ENCODE measurements at regions not wholly inside any gene's neighbourhood (a gene's known extent, or its start where the extent isn't known, plus 50 kb on each side); places are given as distances from the start of the nearest gene placed in this dataset.

DNA sequence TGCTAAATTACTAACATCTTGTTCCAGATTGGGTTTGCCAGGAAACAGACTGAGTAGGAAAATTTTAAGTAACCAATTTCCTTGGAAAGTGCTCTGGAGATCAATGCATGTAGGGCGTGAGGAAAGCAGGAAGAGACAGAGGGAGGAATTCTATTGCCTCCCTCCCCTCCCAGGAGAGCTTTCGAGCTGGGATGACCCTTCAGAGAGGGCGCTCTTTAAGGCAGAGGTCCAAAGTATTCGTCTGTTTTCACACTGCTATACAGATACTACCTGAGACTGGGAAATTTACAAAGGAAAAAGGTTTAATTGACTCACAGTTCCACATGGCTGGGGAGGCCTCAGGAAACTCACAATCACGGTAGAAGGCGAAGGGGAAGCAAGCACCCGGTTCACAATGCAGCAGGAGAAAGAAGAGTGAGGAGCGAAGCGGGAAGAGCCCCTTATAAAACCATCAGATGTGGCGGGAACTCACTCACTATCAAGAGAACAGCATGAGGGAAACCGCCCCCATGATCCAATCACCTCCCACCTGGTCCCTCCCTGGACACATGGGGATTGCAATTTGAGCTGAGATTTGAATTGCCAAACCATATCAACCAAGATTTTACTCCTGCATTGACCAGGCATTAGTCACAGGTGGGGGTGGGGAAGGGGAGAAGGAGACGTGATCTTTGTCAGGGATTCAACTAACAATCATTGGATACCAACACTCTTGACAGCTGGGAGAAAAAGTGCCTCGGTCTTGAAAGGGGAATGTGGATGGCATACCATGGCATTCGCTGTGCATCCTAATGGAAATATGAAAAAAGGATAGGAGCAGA is 63.8 kb downstream of the SLITRK2 start:
- H3K27ac ChIP-seq (ENCODE audit: low read length), result no peak overlapping the region
- no peak overlapping the region for H2AFZ ChIP-seq (ENCODE audit: low read length)
- H3K4me2 ChIP-seq (ENCODE audit: low read depth, low read length, poor library complexity, severe bottlenecking), result no peak overlapping the region
- H3K9me3 ChIP-seq (ENCODE audit: low read length), result 0 out of 2 replicates have a peak, but pooled peaks cover 1% of the 10 kb centered on the region
- H3K4me1 ChIP-seq (ENCODE audit: low read length), result no peaks in the 10 kb centered on the region
- no peaks in the 10 kb centered on the region for H3K79me2 ChIP-seq (ENCODE audit: low read length)
- no peak for DNase-seq
- no peaks in the 10 kb centered on the region for H3K36me3 ChIP-seq (ENCODE audit: insufficient read depth, low read length)
- no peaks in the 10 kb centered on the region for H3K9me2 ChIP-seq (replicated peaks; ENCODE audit: insufficient read depth, low read length)
- no peaks in the 10 kb centered on the region for H4K20me1 ChIP-seq (ENCODE audit: insufficient read depth, low read depth, low read length)
- no peaks in the 10 kb centered on the region for H3K27me3 ChIP-seq (ENCODE audit: low read length)
- H3K4me3 ChIP-seq (ENCODE audit: low read length), result no peak overlapping the region
- H3K9ac ChIP-seq (ENCODE audit: low read length), result no peak overlapping the region

DNA sequence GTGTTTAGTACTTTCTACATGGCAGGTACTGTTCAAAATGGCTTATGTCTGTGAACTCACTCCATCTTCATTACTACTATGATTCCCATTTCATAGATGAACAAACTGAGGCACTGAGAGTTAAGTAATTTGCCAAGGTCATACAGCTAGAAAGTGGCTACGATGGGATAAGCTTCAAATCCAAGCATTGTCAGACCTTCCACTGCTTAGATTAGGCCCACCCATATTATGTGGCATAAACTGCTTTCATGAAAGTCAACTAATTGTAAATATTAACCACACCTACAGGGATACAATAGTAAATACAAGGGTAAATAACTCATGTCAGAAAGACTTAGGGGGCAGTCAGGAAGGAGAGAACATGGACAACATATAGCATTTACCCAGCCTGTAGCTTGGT is 68.8 kb downstream of the SLITRK2 start:
- Histone ChIP-seq H3K79me2 (ENCODE audit: low read length) (no peaks in the 10 kb centered on the region), H3K4me2 (ENCODE audit: low read depth, low read length, poor library complexity, severe bottlenecking) (no peak overlapping the region), H3K27ac (ENCODE audit: low read length) (no peak overlapping the region), H3K27me3 (ENCODE audit: low read length) (no peaks in the 10 kb centered on the region), H3K9ac (ENCODE audit: low read length) (no peak overlapping the region), H3K9me3 (ENCODE audit: low read length) (peaks cover 6% of the 10 kb centered on the region; the same call in 1 of the 2 replicates), H4K20me1 (ENCODE audit: insufficient read depth, low read depth, low read length) (no peaks in the 10 kb centered on the region), H3K36me3 (ENCODE audit: insufficient read depth, low read length) (no peaks in the 10 kb centered on the region), H3K4me3 (ENCODE audit: low read length) (no peak overlapping the region), H2AFZ (ENCODE audit: low read length) (no peak overlapping the region), H3K4me1 (ENCODE audit: low read length) (no peaks in the 10 kb centered on the region), H3K9me2 (replicated peaks; ENCODE audit: insufficient read depth, low read length) (no peaks in the 10 kb centered on the region)
- DNase-seq, result no peak

DNA sequence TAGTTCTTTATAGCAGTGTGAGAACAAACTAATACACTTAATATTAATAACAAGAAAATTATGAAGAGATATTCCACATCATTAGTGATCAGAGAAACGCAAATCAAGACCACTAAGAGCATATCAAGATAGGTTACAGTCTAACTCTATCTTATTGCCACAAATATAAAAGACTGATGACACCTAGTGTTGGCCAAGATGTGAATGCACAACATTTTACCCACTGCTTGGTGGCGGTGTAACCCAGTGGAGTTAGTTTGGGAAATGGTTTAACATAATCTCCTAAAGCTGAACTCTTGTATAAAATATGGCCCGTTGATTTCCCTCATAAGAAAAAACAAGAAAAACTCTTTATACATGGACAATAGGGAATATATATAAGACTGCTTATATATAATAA is 92.4 kb downstream of the SLITRK2 start:
- no peaks in the 10 kb centered on the region for H3K79me2 ChIP-seq (ENCODE audit: low read length)
- no peak overlapping the region for H3K4me3 ChIP-seq (ENCODE audit: low read length)
- H3K4me1 ChIP-seq (ENCODE audit: low read length), result no peaks in the 10 kb centered on the region
- H2AFZ ChIP-seq (ENCODE audit: low read length), result no peak overlapping the region
- no peaks in the 10 kb centered on the region for H4K20me1 ChIP-seq (ENCODE audit: insufficient read depth, low read depth, low read length)
- H3K27me3 ChIP-seq (ENCODE audit: low read length), result no peaks in the 10 kb centered on the region
- H3K27ac ChIP-seq (ENCODE audit: low read length), result no peak overlapping the region
- no peak overlapping the region for H3K9ac ChIP-seq (ENCODE audit: low read length)
- DNase-seq, result no peak
- no peaks in the 10 kb centered on the region for H3K36me3 ChIP-seq (ENCODE audit: insufficient read depth, low read length)
- no peak overlapping the region for H3K4me2 ChIP-seq (ENCODE audit: low read depth, low read length, poor library complexity, severe bottlenecking)
- no peaks in the 10 kb centered on the region for H3K9me2 ChIP-seq (replicated peaks; ENCODE audit: insufficient read depth, low read length)
- H3K9me3 ChIP-seq (ENCODE audit: low read length), result peaks cover 14% of the 10 kb centered on the region

DNA sequence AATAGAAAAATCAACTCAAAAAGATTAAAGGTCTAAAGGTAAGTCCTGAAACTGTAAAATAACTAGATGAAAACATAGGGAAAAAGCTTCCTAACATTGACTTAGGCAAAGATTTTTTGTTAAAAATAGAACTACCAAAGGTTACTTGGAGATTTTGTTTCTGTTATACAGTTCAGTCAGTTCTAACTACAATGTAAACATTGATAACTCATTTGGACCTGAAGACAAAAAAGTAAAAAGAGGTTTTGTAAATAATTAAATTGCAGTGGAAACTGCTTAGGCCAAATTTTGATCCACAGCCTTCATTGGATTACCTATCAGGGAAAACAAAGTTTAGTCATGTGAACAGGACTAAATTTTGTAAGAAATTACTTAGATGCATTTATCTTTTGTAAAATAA is 101.8 kb downstream of the SLITRK2 start:
- Histone ChIP-seq H3K9ac (ENCODE audit: low read length) (no peak overlapping the region), H2AFZ (ENCODE audit: low read length) (no peak overlapping the region), H3K27ac (ENCODE audit: low read length) (no peak overlapping the region), H3K4me1 (ENCODE audit: low read length) (no peaks in the 10 kb centered on the region), H3K27me3 (ENCODE audit: low read length) (no peaks in the 10 kb centered on the region), H3K9me3 (ENCODE audit: low read length) (peaks cover 25% of the 10 kb centered on the region), H3K4me3 (ENCODE audit: low read length) (no peak overlapping the region), H3K9me2 (replicated peaks; ENCODE audit: insufficient read depth, low read length) (no peaks in the 10 kb centered on the region), H3K36me3 (ENCODE audit: insufficient read depth, low read length) (no peaks in the 10 kb centered on the region), H3K4me2 (ENCODE audit: low read depth, low read length, poor library complexity, severe bottlenecking) (no peak overlapping the region), H4K20me1 (ENCODE audit: insufficient read depth, low read depth, low read length) (no peaks in the 10 kb centered on the region), H3K79me2 (ENCODE audit: low read length) (no peaks in the 10 kb centered on the region)
- DNase-seq, result no peak

DNA sequence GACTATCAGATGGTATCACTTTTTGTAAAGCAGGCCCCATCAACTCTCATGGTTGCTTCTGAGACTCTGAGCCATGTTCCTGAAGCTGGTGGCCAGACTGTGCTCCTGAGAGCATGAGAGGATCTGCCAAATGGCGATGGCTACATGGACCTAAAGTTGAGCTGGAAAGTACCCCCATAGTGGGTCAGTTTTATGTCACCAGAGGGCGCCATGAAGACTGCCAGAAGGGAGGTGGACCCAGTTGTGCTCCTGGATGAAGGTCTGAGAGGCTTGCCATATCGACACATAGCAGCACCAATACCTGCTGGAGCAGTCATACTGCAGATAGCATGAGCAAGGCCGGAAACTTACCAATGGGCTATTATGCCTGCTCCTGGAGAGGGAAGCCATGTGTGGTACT is 105.7 kb downstream of the SLITRK2 start:
- no peak overlapping the region for H3K4me3 ChIP-seq (ENCODE audit: low read length)
- H3K79me2 ChIP-seq (ENCODE audit: low read length), result no peaks in the 10 kb centered on the region
- peak; percentile 46 for DNase-seq
- no peaks in the 10 kb centered on the region for H3K9me2 ChIP-seq (replicated peaks; ENCODE audit: insufficient read depth, low read length)
- H4K20me1 ChIP-seq (ENCODE audit: insufficient read depth, low read depth, low read length), result no peaks in the 10 kb centered on the region
- peaks cover 13% of the 10 kb centered on the region for H3K9me3 ChIP-seq (ENCODE audit: low read length)
- H3K27ac ChIP-seq (ENCODE audit: low read length), result no peak overlapping the region
- H2AFZ ChIP-seq (ENCODE audit: low read length), result no peak overlapping the region
- H3K4me1 ChIP-seq (ENCODE audit: low read length), result no peaks in the 10 kb centered on the region
- no peak overlapping the region for H3K4me2 ChIP-seq (ENCODE audit: low read depth, low read length, poor library complexity, severe bottlenecking)
- no peak overlapping the region for H3K9ac ChIP-seq (ENCODE audit: low read length)
- H3K36me3 ChIP-seq (ENCODE audit: insufficient read depth, low read length), result no peaks in the 10 kb centered on the region
- no peaks in the 10 kb centered on the region for H3K27me3 ChIP-seq (ENCODE audit: low read length)

DNA sequence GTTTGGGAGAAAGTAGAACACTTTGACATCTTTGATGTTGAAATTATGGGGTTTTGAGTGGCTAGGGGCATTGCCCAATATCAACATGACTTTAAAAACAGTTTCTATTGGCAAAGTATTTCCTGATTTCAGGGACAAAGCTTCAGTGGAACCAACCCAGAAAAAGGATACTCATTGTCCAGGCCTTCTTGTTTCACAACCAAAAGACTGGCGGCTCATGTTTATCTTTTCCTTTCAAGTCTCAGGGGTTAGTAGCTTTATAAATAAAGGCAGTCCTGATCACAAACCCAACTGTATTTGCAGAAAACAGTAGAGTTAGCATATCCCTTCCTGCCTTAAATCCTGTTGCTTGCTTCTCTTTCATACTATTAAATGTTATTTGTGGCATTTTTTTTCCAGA is 119.1 kb downstream of the SLITRK2 start:
- H3K36me3 ChIP-seq (ENCODE audit: insufficient read depth, low read length), result no peaks in the 10 kb centered on the region
- H3K4me2 ChIP-seq (ENCODE audit: low read depth, low read length, poor library complexity, severe bottlenecking), result no peak overlapping the region
- no peak overlapping the region for H3K9ac ChIP-seq (ENCODE audit: low read length)
- H3K79me2 ChIP-seq (ENCODE audit: low read length), result no peaks in the 10 kb centered on the region
- H3K9me3 ChIP-seq (ENCODE audit: low read length), result no peaks in the 10 kb centered on the region; the same call in 1 of the 2 replicates
- H3K4me3 ChIP-seq (ENCODE audit: low read length), result no peak overlapping the region
- no peaks in the 10 kb centered on the region for H4K20me1 ChIP-seq (ENCODE audit: insufficient read depth, low read depth, low read length)
- no peaks in the 10 kb centered on the region for H3K9me2 ChIP-seq (replicated peaks; ENCODE audit: insufficient read depth, low read length)
- no peak for DNase-seq
- H3K27ac ChIP-seq (ENCODE audit: low read length), result no peak overlapping the region
- no peaks in the 10 kb centered on the region for H3K27me3 ChIP-seq (ENCODE audit: low read length)
- H2AFZ ChIP-seq (ENCODE audit: low read length), result no peak overlapping the region
- H3K4me1 ChIP-seq (ENCODE audit: low read length), result no peaks in the 10 kb centered on the region

DNA sequence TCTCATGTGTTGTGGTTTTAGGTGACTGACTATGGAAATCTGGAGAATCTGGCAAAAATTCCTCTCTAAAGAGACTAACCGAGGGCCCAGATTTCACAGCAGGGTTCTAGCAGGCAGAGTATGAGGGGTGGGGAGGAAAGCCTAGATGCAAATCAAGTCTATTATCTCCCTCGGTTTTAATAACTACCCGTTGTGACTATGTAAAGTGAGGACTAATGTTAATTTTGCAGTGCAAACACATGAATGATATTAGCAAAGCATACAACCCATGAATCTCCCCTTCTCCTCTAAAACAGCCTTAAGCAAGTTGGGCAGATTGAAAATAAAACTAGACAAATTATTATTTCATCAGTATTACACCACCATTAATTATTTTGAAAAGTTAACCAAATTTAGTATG is 131.4 kb downstream of the SLITRK2 start:
- H3K9me2 ChIP-seq (replicated peaks; ENCODE audit: insufficient read depth, low read length), result no peaks in the 10 kb centered on the region
- no peaks in the 10 kb centered on the region for H3K36me3 ChIP-seq (ENCODE audit: insufficient read depth, low read length)
- H3K4me3 ChIP-seq (ENCODE audit: low read length), result no peak overlapping the region
- no peak overlapping the region for H2AFZ ChIP-seq (ENCODE audit: low read length)
- no peak for DNase-seq
- no peak overlapping the region for H3K4me2 ChIP-seq (ENCODE audit: low read depth, low read length, poor library complexity, severe bottlenecking)
- H3K4me1 ChIP-seq (ENCODE audit: low read length), result no peaks in the 10 kb centered on the region
- no peaks in the 10 kb centered on the region for H4K20me1 ChIP-seq (ENCODE audit: insufficient read depth, low read depth, low read length)
- H3K9ac ChIP-seq (ENCODE audit: low read length), result no peak overlapping the region
- H3K9me3 ChIP-seq (ENCODE audit: low read length), result peaks cover 35% of the 10 kb centered on the region
- no peaks in the 10 kb centered on the region for H3K27me3 ChIP-seq (ENCODE audit: low read length)
- H3K79me2 ChIP-seq (ENCODE audit: low read length), result no peaks in the 10 kb centered on the region
- no peak overlapping the region for H3K27ac ChIP-seq (ENCODE audit: low read length)

DNA sequence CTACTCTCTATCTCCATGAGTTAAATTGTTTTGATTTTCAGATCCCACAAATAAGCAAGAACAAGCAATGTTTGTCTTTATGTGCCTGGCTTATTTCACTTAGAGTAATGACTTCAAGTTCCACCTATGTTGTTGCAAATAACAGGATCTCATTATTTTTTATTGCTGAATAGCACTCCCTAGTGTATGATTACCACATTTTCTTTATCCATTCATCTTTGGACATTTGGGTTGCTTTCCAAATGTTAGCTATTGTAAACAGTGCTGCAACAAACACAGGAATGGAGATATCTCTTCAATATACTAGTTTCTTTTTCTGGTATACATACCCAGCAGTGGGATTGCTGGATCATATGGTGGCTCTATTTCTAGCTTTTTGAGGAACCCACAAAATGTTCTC is 136.0 kb downstream of the SLITRK2 start:
- Histone ChIP-seq H3K36me3 (ENCODE audit: insufficient read depth, low read length) (no peaks in the 10 kb centered on the region), H4K20me1 (ENCODE audit: insufficient read depth, low read depth, low read length) (no peaks in the 10 kb centered on the region)

More for the DNA sequence above, 136.0 kb downstream of the SLITRK2 start:
- Histone ChIP-seq H3K4me3 (ENCODE audit: low read length) (no peak overlapping the region), H3K27me3 (ENCODE audit: low read length) (no peaks in the 10 kb centered on the region), H3K4me2 (ENCODE audit: low read depth, low read length, poor library complexity, severe bottlenecking) (no peak overlapping the region), H3K9me3 (ENCODE audit: low read length) (peaks cover 27% of the 10 kb centered on the region), H3K4me1 (ENCODE audit: low read length) (no peaks in the 10 kb centered on the region), H3K9ac (ENCODE audit: low read length) (no peak overlapping the region), H3K9me2 (replicated peaks; ENCODE audit: insufficient read depth, low read length) (no peaks in the 10 kb centered on the region), H3K79me2 (ENCODE audit: low read length) (no peaks in the 10 kb centered on the region), H3K27ac (ENCODE audit: low read length) (no peak overlapping the region), H2AFZ (ENCODE audit: low read length) (no peak overlapping the region)
- DNase-seq, result no peak

All from Karpas-422 (cell line).